ENCODE measurements at regions not wholly inside any gene's neighbourhood (a gene's known extent, or its start where the extent isn't known, plus 50 kb on each side); places are given as distances from the start of the nearest gene placed in this dataset.
"Not testable (repeated sequence)": the region's sequence is repeated elsewhere in the genome, so short reads cannot be mapped to it uniquely, and the experiment has no call there.

DNA sequence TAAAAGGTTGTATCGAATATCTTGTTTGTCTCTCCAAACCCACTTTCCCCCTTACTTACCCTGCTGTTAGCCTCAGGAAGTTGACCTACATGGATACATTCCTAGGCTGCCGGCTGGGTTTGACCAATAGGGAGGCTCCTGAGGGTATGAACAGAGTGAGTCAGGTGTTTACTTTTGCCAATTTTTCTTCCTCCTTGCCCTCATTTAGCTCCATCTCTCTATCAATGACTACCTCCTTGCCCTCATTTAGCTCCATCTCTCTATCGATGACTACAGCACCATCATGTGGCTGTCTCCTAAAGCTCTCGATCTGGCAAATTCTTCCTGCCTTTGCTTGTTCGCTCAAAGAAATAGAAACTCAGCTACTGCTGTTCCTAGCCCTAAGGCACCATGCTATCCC, 571.9 kb upstream of the CRIM1 start:
- no peak overlapping the region for H3K4me3 ChIP-seq (ENCODE audit: low read length)
- no peak for TF ChIP-seq ZNF274 (IDR thresholded peaks at IDR 0.05; ENCODE audit: low read depth, low read length)

DNA sequence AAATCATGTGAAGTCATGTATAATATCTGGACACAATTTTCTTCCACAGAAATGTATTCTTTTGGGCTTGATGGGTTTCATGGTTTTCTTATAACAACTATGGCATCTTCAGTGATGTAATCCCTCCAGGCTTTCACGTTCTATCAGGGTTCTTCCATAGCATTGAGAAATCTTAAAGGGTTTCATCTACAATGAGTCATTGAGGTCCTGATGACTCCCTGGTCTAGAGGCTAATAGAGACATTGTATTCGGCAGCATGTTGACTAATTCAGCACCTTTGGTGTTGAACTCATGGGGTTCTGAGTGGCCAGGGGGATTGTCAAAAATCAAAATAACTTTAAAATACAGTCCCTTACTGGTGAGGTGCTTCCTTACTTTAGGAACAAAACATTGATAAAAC, 614.0 kb upstream of the CRIM1 start:
- TF ChIP-seq ZNF274 (IDR thresholded peaks at IDR 0.05; ENCODE audit: low read depth, low read length), result no peak
- H3K4me3 ChIP-seq (ENCODE audit: low read length), result no peak overlapping the region

DNA sequence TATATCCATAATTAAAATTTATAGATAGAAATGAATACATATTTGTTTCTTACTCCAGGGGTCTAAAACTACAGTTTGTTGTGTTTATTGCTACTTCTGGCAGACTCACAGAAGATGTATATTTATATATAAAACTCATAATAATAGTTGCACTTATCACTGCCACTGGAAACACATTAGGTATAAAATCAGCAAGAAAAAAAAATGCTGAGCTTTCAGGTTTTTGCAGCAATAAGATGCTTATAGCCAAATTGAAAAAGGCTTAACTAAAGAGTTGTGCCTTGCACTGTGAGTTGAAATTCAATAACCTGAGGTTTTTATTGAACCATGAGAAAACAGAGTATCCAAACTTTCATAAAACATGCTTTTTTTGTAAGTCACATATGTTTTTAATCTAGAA, 623.9 kb upstream of the CRIM1 start:
- no peak for TF ChIP-seq ZNF274 (IDR thresholded peaks at IDR 0.05; ENCODE audit: low read depth, low read length)

DNA sequence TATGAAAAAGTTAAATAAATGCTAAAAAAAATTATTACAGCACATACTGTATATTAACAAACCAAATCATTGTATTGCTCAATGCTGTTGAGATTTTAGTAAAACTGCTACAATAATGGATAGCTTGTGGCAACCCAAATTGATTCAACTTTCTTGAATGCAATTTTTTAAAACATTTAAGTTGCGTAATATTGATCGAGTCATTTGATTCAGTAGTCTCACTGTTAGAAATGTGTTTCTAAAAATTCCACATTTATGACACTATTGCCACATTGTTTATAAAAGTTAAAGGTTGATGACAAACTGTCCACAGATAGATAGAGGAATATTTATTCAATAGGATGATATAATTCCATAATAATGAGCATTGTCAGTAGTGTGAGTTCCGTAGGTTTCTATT, 640.7 kb upstream of the CRIM1 start:
- TF ChIP-seq ZNF274 (IDR thresholded peaks at IDR 0.05; ENCODE audit: low read depth, low read length), result no peak
- no peak overlapping the region for H3K4me3 ChIP-seq (ENCODE audit: low read length)

More for the DNA sequence above, 623.9 kb upstream of the CRIM1 start:
- H3K4me3 ChIP-seq (ENCODE audit: low read length), result no peak overlapping the region

DNA sequence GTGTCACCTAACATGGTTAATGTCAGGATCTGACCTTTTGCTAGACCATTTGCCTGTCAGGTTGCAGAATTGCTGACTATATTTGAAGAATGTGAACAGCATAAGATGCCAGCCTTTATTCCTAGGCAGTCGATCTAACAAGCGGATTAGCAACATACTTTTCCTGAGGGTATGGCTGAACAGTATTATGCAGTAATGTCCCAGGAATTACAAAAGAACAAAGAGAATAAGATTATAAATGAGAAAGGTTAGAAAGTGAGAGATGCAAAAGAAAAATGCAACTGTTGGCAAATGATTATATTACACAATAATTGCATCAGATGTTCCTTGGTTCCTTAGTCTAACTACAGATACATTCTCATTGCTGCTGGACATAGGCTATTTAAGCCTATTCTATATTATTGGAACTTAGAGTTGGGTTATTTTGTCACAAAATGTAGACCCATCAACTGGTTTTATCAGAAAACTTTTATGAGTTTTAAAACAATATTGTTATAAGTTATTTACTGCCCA, 647.1 kb upstream of the CRIM1 start:
- H3K4me3 ChIP-seq (ENCODE audit: low read length), result no peak overlapping the region
- no peak for TF ChIP-seq ZNF274 (IDR thresholded peaks at IDR 0.05; ENCODE audit: low read depth, low read length)

DNA sequence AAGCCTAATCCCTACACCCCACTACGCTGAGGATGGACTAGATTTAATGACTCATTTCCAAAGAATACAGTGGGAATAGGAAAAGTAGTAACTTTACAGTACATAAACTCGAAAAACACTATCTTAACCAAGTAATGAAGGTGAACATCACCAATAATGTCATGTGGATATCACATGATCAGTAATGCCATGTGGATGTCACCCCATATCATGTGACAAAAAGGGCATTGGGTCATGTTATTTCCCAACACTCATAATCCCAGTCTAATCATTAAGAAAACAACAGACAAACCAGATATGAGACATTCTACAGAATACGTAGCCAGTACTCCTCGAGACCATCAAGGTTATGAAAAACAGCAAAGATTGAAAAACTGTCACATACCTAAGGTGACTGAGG, 667.3 kb upstream of the CRIM1 start:
- TF ChIP-seq ZNF274 (IDR thresholded peaks at IDR 0.05; ENCODE audit: low read depth, low read length), result no peak
- H3K4me3 ChIP-seq (ENCODE audit: low read length), result no peak overlapping the region

DNA sequence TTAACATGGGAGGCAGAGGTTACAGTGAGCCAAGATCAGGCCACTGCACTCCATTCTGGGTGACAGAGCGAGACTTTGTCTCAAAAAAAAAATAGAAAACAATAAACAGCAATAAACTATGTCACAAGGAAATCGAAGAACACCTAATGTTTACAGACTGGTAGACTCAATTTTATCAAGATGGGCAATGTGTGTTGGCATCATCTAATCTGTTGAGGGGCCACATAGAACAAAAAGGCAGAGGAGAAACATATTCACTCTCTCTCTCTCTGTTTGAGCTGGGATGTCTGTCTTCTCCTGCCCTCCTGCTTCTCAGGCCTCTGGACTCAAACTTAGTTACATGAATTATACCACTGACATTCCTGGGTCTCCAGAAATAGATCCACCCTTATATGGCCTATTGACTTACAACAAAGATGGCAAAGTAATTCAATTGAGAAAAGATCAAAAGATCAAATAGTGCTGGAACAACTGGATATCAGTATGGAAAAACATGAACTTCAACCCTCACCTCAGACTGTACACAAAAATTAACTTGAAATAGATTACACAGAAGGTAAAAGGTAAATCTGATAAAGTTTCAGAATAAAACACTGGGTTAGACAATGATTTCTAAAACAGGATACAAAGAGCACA, 703.8 kb upstream of the CRIM1 start:
- TF ChIP-seq ZNF274 (IDR thresholded peaks at IDR 0.05; ENCODE audit: low read depth, low read length), result no peak
- no peak overlapping the region for H3K4me3 ChIP-seq (ENCODE audit: low read length)

DNA sequence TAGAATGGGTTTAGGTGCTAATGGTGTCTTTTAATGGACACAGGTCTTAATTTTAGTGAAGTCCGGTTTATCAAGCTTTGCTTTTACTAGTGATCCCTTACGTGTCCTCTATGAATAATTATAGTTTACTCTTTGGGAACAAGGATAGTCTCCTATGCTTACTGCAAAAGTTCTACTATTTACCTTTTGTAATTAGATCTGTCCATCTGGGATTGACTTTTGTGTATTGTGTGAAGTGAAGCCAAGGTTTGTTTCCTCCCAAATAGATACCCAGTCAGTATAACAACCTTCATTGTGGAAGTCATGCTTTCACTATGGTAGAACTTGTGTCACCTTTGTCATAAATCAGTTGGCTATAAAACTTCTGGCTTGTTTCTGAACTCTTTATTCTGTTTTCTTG, 740.9 kb upstream of the CRIM1 start:
- no peak for TF ChIP-seq ZNF274 (IDR thresholded peaks at IDR 0.05; ENCODE audit: low read depth, low read length)
- H3K4me3 ChIP-seq (ENCODE audit: low read length), result no peak overlapping the region

DNA sequence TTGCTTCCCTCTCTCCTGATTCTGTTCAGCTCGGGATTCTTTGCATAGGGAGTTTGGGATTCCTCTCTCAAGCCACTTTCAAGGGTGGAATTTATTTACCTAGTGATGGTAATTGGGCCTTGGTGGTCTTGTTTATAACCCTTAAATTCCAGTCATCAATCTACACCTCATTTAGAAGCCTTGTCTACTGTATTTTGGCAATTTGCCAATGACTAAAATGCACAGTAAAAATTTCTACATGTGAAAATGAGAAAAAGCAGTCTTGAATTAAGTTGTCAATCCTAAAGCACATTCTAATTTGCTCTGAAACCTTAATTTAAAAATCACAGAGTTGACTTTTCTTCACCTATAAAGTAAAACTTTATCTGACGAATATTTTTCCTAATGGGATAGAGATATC, 749.2 kb upstream of the CRIM1 start:
- TF ChIP-seq ZNF274 (IDR thresholded peaks at IDR 0.05; ENCODE audit: low read depth, low read length), result no peak
- H3K4me3 ChIP-seq (ENCODE audit: low read length), result no peak overlapping the region

DNA sequence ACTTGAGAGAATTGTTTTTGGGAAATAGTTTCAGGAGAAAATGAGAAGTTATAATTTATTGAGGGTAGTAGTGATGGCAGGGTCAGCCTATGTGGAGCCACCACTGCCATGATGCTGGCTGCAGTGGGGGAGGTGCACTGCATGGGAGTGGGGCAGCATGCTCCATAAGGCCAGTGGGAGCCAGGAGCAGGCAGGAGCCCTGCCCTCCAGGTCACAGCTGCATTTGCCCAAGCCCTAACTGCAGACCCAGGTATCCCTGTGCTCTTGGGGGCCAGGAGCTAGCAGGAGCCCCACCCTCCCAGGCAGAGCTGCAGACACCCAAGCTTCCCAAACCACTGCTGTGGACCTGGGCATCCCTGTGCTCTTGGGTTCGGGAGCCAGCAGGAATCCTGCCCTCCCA, 757.3 kb upstream of the CRIM1 start:
- TF ChIP-seq ZNF274 (IDR thresholded peaks at IDR 0.05; ENCODE audit: low read depth, low read length), result no peak
- H3K4me3 ChIP-seq (ENCODE audit: low read length), result no peak overlapping the region

DNA sequence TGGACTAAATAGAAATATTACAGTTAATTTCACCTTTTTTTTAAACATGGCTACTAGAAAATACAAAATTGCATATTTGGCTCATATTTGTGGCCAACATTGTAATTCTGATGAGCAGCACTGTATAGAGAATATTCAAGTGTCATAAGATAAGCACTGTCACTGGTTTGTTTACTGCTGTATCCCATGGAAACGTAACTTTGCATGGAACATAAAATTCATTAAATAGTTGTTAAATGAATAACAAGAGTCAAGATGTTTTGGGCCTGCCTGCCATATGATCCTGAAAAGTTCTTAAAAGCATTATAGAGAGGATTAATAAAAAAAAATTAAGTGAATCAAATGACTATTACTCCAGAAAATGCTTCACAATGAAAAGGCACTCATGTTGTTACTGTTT, 763.7 kb upstream of the CRIM1 start:
- H3K4me3 ChIP-seq (ENCODE audit: low read length), result no peak overlapping the region
- no peak for TF ChIP-seq ZNF274 (IDR thresholded peaks at IDR 0.05; ENCODE audit: low read depth, low read length)

DNA sequence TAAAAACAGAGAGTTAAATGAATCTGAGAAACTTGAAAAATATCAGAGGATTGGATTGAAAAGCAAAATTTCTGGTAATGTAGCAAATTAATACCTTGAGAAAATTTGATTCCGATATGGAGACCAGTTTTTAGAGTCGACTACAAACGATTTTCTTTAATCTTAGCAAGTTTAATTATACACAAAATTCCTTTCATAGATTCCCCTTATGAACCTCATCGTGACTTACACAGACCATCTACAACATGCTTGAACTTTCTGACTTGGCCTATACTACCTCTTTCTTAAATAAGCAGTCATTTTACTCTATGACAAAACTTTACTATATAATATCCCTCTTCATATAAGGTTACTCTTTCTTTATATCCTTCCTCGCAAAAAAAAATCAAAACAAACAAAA, 769.6 kb upstream of the CRIM1 start:
- H3K4me3 ChIP-seq (ENCODE audit: low read length), result no peak overlapping the region
- TF ChIP-seq ZNF274 (IDR thresholded peaks at IDR 0.05; ENCODE audit: low read depth, low read length), result no peak

DNA sequence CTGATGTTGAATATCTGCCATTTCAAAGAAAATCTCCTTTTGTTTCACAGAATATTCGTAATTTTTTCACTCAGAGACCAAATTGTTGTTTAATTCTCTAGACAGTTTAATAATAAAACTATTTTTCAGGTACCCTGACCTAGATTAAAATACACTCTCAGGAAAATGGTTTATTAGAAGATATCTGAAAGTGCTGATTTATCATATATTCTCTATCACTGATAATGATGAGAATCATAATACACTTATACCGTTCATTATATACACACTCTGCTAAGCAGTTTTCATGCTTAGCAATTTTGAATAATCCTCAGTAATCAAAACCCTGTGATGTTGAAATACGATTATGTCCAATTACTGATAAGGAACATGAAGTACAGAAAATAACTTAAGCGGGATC, 772.9 kb upstream of the CRIM1 start:
- H3K4me3 ChIP-seq (ENCODE audit: low read length), result no peak overlapping the region

DNA sequence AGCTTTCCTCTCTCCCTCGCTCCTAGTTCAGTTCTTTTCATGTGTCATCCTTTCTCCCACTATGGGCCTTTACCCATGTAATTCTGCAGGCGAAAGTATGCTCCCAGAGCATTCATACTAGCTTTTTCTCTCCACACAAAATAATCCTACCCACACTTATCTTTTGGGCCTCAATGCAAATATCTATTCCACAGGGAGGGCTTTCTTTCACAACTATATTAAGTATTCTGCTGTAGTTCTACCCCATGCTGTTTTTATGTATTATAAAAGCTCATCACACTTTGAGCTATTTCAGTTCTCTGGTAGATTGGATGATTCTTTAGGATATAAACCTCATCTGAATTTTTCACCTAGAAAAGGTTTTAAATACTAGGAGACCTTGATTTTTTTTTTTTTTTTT, 774.6 kb upstream of the CRIM1 start:
- no peak for TF ChIP-seq ZNF274 (IDR thresholded peaks at IDR 0.05; ENCODE audit: low read depth, low read length)
- H3K4me3 ChIP-seq (ENCODE audit: low read length), result no peak overlapping the region

More for the DNA sequence above, 772.9 kb upstream of the CRIM1 start:
- no peak for TF ChIP-seq ZNF274 (IDR thresholded peaks at IDR 0.05; ENCODE audit: low read depth, low read length)

DNA sequence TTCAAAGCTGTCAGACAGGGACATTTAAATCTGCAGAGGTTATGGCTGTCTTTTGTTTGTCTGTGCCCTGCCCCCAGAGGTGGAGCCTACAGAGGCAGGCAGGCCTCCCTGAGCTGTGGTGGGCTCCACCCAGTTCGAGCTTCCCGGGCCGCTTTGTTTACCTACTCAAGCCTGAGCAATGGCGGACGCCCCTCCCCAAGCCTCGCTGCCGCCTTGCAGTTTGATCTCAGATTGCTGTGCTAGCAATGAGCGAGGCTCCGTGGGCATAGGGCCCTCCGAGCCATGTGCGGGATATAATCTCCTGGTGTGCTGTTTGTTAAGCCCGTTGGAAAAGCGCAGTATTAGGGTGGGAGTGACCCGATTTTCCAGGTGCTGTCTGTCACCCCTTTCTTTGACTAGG, 787.0 kb upstream of the CRIM1 start:
- H3K4me3 ChIP-seq (ENCODE audit: low read length), result not testable (repeated sequence)

DNA sequence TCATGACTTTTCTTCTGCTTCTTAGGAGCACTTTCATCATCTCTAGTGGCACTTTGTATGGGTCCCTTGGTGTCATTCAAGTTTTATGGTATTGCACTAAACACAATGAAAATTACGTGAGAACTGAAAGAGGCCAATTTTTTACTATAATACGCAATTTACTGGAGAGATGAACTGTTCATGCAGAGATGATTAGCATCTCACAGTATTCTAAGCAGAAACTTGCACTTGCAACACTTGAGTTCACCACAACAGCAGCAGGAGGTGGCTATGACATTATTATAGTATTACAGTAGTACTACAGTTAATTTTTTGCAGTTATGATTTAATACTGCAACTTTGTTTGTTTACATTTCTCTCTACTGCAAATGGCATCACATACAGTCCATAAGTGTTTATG, 793.1 kb upstream of the CRIM1 start:
- no peak for TF ChIP-seq ZNF274 (IDR thresholded peaks at IDR 0.05; ENCODE audit: low read depth, low read length)
- no peak overlapping the region for H3K4me3 ChIP-seq (ENCODE audit: low read length)

Measured in GM08714 (cell line).